Osteoblast (primary cell): ENCODE measurements at regions not wholly inside any gene's neighbourhood (a gene's known extent, or its start where the extent isn't known, plus 50 kb on each side); places are given as distances from the start of the nearest gene placed in this dataset.

ENCODE experiments used
- DNase-seq: peaks from one replicate; pipeline ENCODE4 v3.0.0; 2011; ENCODE audit warnings: low spot score, mixed read lengths; ENCODE audit not compliant: insufficient read length; ENCODE audit errors: missing footprints
- H2AFZ ChIP-seq: 2 replicates; pipeline ENCODE4 v1.6.0; 2011; ENCODE audit warnings: mild to moderate bottlenecking, low read length
- H3K27ac ChIP-seq: 2 replicates; pipeline ENCODE4 v1.5.1; 2011; ENCODE audit warnings: mild to moderate bottlenecking, low read depth, low read length, moderate library complexity
- H3K27me3 ChIP-seq: 2 replicates; pipeline ENCODE4 v1.6.0; 2012; ENCODE audit warnings: mild to moderate bottlenecking, control low read depth, inconsistent platforms, low read length, moderate library complexity; ENCODE audit not compliant: insufficient read depth
- H3K36me3 ChIP-seq: 2 replicates; pipeline ENCODE4 v1.5.1; 2011; ENCODE audit warnings: mild to moderate bottlenecking, low read length, control low read depth, moderate library complexity; ENCODE audit not compliant: insufficient read depth
- H3K4me1 ChIP-seq: 2 replicates; pipeline ENCODE4 v1.5.1; 2011; ENCODE audit warnings: mild to moderate bottlenecking, low read length, control low read depth, moderate library complexity; ENCODE audit not compliant: insufficient read depth
- H3K4me2 ChIP-seq: 2 replicates; pipeline ENCODE4 v1.6.0; 2011; ENCODE audit warnings: mild to moderate bottlenecking, low read length; ENCODE audit not compliant: insufficient read depth
- H3K4me3 ChIP-seq: fragments of 200-600 bp; sonication (generic); 3 replicates; pipeline ENCODE4 v1.5.1; 2012; ENCODE audit warnings: mild to moderate bottlenecking, low read length, inconsistent platforms; ENCODE audit not compliant: insufficient read depth
- H3K79me2 ChIP-seq: 2 replicates; pipeline ENCODE4 v1.6.0; 2012; ENCODE audit warnings: mild to moderate bottlenecking, low read length, control low read depth, inconsistent platforms; ENCODE audit not compliant: insufficient read depth
- H3K9me3 ChIP-seq: 2 replicates; pipeline ENCODE4 v1.5.1; 2011; ENCODE audit warnings: low read depth, low read length, control low read depth
- H4K20me1 ChIP-seq: 2 replicates; pipeline ENCODE4 v1.6.0; 2012; ENCODE audit warnings: mild to moderate bottlenecking, low read length, control low read depth; ENCODE audit not compliant: insufficient read depth
- TF ChIP-seq, protein P1 (sequence below): IDR thresholded peaks from 2 replicates; pipeline ENCODE4 v1.5.1; 2011; ENCODE audit warnings: mild to moderate bottlenecking, low read depth, low read length, moderate library complexity; ENCODE audit errors: extremely low read depth

GRCh38 chr4:154073107-154073822, 284.4 kb upstream of the SFRP2 start:
- no peak overlapping the region for H3K27ac ChIP-seq
- no peak overlapping the region for H2AFZ ChIP-seq
- H3K9me3 ChIP-seq: no peaks in the 10 kb centered on the region
- H3K36me3 ChIP-seq: no peaks in the 10 kb centered on the region
- TF ChIP-seq, protein P1, sequence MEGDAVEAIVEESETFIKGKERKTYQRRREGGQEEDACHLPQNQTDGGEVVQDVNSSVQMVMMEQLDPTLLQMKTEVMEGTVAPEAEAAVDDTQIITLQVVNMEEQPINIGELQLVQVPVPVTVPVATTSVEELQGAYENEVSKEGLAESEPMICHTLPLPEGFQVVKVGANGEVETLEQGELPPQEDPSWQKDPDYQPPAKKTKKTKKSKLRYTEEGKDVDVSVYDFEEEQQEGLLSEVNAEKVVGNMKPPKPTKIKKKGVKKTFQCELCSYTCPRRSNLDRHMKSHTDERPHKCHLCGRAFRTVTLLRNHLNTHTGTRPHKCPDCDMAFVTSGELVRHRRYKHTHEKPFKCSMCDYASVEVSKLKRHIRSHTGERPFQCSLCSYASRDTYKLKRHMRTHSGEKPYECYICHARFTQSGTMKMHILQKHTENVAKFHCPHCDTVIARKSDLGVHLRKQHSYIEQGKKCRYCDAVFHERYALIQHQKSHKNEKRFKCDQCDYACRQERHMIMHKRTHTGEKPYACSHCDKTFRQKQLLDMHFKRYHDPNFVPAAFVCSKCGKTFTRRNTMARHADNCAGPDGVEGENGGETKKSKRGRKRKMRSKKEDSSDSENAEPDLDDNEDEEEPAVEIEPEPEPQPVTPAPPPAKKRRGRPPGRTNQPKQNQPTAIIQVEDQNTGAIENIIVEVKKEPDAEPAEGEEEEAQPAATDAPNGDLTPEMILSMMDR: no peak
- no peak overlapping the region for H3K4me3 ChIP-seq
- no peaks in the 10 kb centered on the region for H3K27me3 ChIP-seq
- no peaks in the 10 kb centered on the region for H4K20me1 ChIP-seq
- no peaks in the 10 kb centered on the region for H3K79me2 ChIP-seq
- no peak for DNase-seq
- no peaks in the 10 kb centered on the region for H3K4me1 ChIP-seq
- no peak overlapping the region for H3K4me2 ChIP-seq

DNA sequence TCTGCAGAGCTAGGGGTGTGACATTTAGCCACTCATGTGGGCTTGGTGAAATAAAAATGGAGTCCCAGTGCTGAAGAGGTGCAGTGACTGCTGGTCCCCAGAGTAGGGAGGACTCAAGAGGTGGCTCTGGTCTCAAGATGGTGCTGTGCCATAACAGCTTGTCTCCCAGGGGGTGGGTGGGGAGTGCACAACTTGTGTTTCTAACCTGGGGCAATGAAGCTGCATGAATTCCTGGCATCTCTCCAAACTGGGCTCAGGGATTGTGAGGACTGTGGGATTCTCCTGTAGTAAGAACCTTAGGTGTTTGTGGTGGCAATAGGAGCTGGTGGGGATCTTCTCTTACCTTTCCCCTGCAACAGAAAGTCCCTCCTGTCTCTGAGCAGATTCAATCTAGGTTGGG, 278.9 kb upstream of the SFRP2 start:
- no peak for DNase-seq
- H3K36me3 ChIP-seq: no peaks in the 10 kb centered on the region
- H3K4me1 ChIP-seq: no peaks in the 10 kb centered on the region

DNA sequence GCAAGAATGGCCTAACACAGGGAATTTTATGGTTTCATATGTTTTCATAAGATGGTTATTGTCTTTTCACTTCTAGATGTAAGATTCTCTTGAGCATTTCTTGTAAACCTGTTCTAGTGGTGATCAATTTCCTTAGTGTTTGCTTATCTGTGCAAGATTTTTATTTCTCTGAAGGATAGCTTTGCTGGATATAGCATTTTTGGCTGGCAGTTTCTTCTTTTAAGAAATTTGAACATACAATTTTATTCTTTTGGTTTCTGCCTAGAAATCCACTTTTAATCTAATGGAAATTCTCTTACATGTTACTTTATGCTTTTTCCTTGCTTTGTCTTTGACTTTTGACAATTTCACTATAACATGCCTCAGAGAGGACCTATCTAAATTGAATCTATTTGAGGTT, 276.5 kb upstream of the SFRP2 start:
- Histone ChIP-seq H3K9me3 (no peaks in the 10 kb centered on the region), H2AFZ (no peak overlapping the region), H4K20me1 (no peaks in the 10 kb centered on the region), H3K4me3 (no peak overlapping the region), H3K36me3 (no peaks in the 10 kb centered on the region), H3K27me3 (no peaks in the 10 kb centered on the region), H3K79me2 (no peaks in the 10 kb centered on the region), H3K4me2 (no peak overlapping the region), H3K27ac (no peak overlapping the region), H3K4me1 (no peaks in the 10 kb centered on the region)
- DNase-seq: no peak
- TF ChIP-seq, protein P1: no peak

More for the DNA sequence above, 278.9 kb upstream of the SFRP2 start:
- Histone ChIP-seq H4K20me1 (no peaks in the 10 kb centered on the region), H3K9me3 (no peaks in the 10 kb centered on the region), H3K4me3 (no peak overlapping the region), H3K79me2 (no peaks in the 10 kb centered on the region), H2AFZ (no peak overlapping the region), H3K27ac (no peak overlapping the region), H3K4me2 (no peak overlapping the region), H3K27me3 (no peaks in the 10 kb centered on the region)
- TF ChIP-seq, protein P1: no peak

DNA sequence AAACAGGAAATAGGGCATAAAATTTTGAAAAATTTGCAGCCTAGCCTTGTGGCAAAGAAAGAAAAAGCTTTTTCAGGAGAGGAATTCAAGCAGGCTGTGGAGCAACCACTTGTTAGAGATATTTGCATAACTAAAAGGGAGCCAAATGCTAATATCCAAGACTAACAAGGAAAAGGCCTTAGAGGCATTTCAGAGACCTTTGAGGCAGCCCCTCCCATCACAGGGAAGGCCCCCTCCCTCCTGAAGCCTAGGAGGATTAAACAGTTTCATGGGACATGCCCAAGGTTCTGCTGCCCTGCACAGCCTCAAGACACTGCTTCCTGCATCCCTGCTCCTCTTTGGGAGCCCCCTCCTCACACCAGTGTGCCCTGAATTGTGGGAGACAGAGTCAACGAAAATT, 275.4 kb upstream of the SFRP2 start:
- H4K20me1 ChIP-seq: no peaks in the 10 kb centered on the region
- no peaks in the 10 kb centered on the region for H3K27me3 ChIP-seq
- no peak overlapping the region for H3K27ac ChIP-seq
- H2AFZ ChIP-seq: no peak overlapping the region
- no peak overlapping the region for H3K4me2 ChIP-seq
- TF ChIP-seq, protein P1: no peak
- H3K79me2 ChIP-seq: no peaks in the 10 kb centered on the region
- H3K4me3 ChIP-seq: no peak overlapping the region
- no peaks in the 10 kb centered on the region for H3K4me1 ChIP-seq
- H3K36me3 ChIP-seq: no peaks in the 10 kb centered on the region
- H3K9me3 ChIP-seq: no peaks in the 10 kb centered on the region
- no peak for DNase-seq
